DMS153 (cell line): ENCODE measurements at regions not wholly inside any gene's neighbourhood (a gene's known extent, or its start where the extent isn't known, plus 50 kb on each side); places are given as distances from the start of the nearest gene placed in this dataset.

ENCODE experiments used
- DNase-seq: peaks from one replicate; lab custom pipeline; 2025; lab: John Stamatoyannopoulos, UW

- no peak for DNase-seq
These were observed 572.7 kb downstream of the AJAP1 start for GRCh38 chr1:5227114-5227513.

GRCh38 chr1:5225707-5226704 is 571.6 kb downstream of the AJAP1 start:
- DNase-seq = no peak

- DNase-seq = no peak
These were observed 568.8 kb downstream of the AJAP1 start for GRCh38 chr1:5223206-5223605.

- DNase-seq = no peak
These were observed 568.2 kb downstream of the AJAP1 start for GRCh38 chr1:5222626-5223025.

GRCh38 chr1:5221451-5221850 is 567.0 kb downstream of the AJAP1 start:
- DNase-seq = no peak

GRCh38 chr1:5220821-5221220 is 566.4 kb downstream of the AJAP1 start:
- no peak for DNase-seq

GRCh38 chr1:5220421-5220820 is 566.0 kb downstream of the AJAP1 start:
- no peak for DNase-seq

GRCh38 chr1:5200006-5200405 is 545.6 kb downstream of the AJAP1 start:
- no peak for DNase-seq

- no peak for DNase-seq
These were observed 543.9 kb downstream of the AJAP1 start for GRCh38 chr1:5198328-5198727.

GRCh38 chr1:5191470-5191869 is 537.1 kb downstream of the AJAP1 start:
- DNase-seq = no peak

- DNase-seq = no peak
These were observed 535.0 kb downstream of the AJAP1 start for GRCh38 chr1:5189384-5189783.

GRCh38 chr1:5165762-5166161 is 511.4 kb downstream of the AJAP1 start:
- DNase-seq = peak; percentile 95

GRCh38 chr1:5164158-5164557 is 509.7 kb downstream of the AJAP1 start:
- DNase-seq = no peak

GRCh38 chr1:5161372-5161771 is 507.0 kb downstream of the AJAP1 start:
- DNase-seq = peak; percentile 15

- DNase-seq = no peak
These were observed 502.8 kb downstream of the AJAP1 start for GRCh38 chr1:5157175-5157574.

GRCh38 chr1:5156416-5157120 is 502.2 kb downstream of the AJAP1 start:
- no peak for DNase-seq

- DNase-seq = no peak
These were observed 497.1 kb downstream of the AJAP1 start for GRCh38 chr1:5151511-5151910.

- no peak for DNase-seq
These were observed 495.8 kb downstream of the AJAP1 start for GRCh38 chr1:5150191-5150590.

- DNase-seq = no peak
These were observed 493.4 kb downstream of the AJAP1 start for GRCh38 chr1:5147806-5148205.

GRCh38 chr1:5142389-5142788 is 488.0 kb downstream of the AJAP1 start:
- no peak for DNase-seq

- DNase-seq = no peak
These were observed 487.3 kb downstream of the AJAP1 start for GRCh38 chr1:5141750-5142149.

GRCh38 chr1:5140962-5141361 is 486.6 kb downstream of the AJAP1 start:
- DNase-seq = no peak

- peak; percentile 10 for DNase-seq
These were observed 485.7 kb downstream of the AJAP1 start for GRCh38 chr1:5140136-5140535.
